ENCODE measurements at regions not wholly inside any gene's neighbourhood (a gene's known extent, or its start where the extent isn't known, plus 50 kb on each side); places are given as distances from the start of the nearest gene placed in this dataset.

DNA sequence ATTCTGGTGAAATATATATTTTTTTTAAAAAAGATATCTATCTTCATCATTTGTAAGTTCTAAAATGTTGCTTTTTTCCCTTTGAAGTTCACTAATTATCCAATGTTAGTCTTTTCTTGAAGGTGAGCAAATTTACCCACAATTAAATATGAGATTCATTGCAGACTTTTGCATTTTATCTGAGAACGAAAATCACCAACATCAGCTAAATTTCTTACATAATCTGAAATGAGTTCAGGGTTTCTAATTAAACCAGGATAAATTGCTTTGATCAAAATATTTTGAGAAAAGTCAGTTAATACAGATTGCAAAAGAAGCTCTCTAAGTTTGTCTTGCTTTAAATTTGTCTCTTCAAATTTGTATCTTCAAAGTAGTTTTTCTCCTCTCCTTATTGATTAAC lies 486.4 kb upstream of the FSTL5 start:
- TF ChIP-seq, protein P1, sequence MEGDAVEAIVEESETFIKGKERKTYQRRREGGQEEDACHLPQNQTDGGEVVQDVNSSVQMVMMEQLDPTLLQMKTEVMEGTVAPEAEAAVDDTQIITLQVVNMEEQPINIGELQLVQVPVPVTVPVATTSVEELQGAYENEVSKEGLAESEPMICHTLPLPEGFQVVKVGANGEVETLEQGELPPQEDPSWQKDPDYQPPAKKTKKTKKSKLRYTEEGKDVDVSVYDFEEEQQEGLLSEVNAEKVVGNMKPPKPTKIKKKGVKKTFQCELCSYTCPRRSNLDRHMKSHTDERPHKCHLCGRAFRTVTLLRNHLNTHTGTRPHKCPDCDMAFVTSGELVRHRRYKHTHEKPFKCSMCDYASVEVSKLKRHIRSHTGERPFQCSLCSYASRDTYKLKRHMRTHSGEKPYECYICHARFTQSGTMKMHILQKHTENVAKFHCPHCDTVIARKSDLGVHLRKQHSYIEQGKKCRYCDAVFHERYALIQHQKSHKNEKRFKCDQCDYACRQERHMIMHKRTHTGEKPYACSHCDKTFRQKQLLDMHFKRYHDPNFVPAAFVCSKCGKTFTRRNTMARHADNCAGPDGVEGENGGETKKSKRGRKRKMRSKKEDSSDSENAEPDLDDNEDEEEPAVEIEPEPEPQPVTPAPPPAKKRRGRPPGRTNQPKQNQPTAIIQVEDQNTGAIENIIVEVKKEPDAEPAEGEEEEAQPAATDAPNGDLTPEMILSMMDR (IDR thresholded peaks at IDR 0.05): no peak
- TF ChIP-seq POLR2A (IDR thresholded peaks at IDR 0.05): no peak
